ENCODE measurements at regions not wholly inside any gene's neighbourhood (a gene's known extent, or its start where the extent isn't known, plus 50 kb on each side); places are given as distances from the start of the nearest gene placed in this dataset.

DNA sequence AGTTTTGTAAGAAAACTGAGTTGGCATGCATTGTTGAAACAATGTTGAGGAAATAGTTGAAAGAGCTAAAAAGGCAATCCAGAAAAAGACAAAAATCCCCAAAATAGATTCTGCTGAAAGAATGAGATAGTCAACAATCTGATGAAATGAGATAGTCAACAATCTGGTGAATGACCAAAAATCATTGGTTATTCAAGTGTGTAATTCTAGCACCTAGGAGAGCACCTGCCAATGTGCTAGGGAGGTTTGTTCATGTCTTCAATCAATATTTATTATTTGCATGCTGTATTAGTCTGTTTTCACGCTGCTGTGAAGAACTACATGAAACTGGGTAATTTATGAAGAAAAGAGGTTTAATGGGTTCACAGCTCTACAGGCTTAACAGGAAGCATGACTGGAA is 307.1 kb upstream of the HSF2 start:
- H3K36me3 ChIP-seq (ENCODE audit: control insufficient read depth, insufficient read depth, low read length), result no peaks in the 10 kb centered on the region
- peaks cover 3% of the 10 kb centered on the region for H3K4me1 ChIP-seq (ENCODE audit: control insufficient read depth, insufficient read depth, low read length)
- 96 to 97% methylated on average over 1 of the region's 1 CpG for WGBS, 2 experiments
- no peaks in the 10 kb centered on the region for H3K27me3 ChIP-seq (ENCODE audit: control insufficient read depth, insufficient read depth, low read length, poor library complexity, severe bottlenecking)
- H3K27ac ChIP-seq (ENCODE audit: insufficient read depth, low read depth, low read length, poor library complexity, severe bottlenecking), result no peak overlapping the region
- no peak overlapping the region for H3K4me3 ChIP-seq (ENCODE audit: insufficient read depth, low read depth, low read length)
- no peaks in the 10 kb centered on the region for H3K9me3 ChIP-seq (ENCODE audit: control insufficient read depth, low read length)

DNA sequence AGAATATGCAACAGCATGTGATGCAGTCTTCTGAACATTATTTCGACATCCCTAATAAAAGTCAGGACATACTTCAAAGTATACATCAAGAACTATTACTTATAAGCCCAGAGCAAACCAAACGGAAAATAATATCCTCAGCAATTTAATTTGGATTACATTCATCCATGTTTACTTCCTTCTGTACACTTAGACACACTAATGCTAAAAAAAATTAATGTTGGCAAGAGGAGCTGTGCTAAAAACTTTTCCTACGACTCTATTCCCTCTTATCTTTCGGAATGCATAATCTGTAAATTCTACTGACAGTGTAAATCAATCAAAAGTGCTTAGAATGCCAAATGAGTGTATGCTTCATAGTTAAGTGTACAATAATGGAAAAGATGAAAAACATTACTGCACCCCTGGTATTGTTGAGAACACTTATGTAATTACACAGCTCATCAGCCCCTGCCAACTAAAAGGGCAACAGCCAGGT is 301.2 kb upstream of the HSF2 start:
- WGBS, 2 experiments, result 93 to 96% methylated on average over 4 of the region's 4 CpGs
- Histone ChIP-seq H3K9me3 (ENCODE audit: control insufficient read depth, low read length) (no peaks in the 10 kb centered on the region), H3K27me3 (ENCODE audit: control insufficient read depth, insufficient read depth, low read length, poor library complexity, severe bottlenecking) (no peaks in the 10 kb centered on the region), H3K27ac (ENCODE audit: insufficient read depth, low read depth, low read length, poor library complexity, severe bottlenecking) (no peak overlapping the region), H3K4me1 (ENCODE audit: control insufficient read depth, insufficient read depth, low read length) (peaks cover 3% of the 10 kb centered on the region), H3K4me3 (ENCODE audit: insufficient read depth, low read depth, low read length) (no peak overlapping the region), H3K36me3 (ENCODE audit: control insufficient read depth, insufficient read depth, low read length) (no peaks in the 10 kb centered on the region)

DNA sequence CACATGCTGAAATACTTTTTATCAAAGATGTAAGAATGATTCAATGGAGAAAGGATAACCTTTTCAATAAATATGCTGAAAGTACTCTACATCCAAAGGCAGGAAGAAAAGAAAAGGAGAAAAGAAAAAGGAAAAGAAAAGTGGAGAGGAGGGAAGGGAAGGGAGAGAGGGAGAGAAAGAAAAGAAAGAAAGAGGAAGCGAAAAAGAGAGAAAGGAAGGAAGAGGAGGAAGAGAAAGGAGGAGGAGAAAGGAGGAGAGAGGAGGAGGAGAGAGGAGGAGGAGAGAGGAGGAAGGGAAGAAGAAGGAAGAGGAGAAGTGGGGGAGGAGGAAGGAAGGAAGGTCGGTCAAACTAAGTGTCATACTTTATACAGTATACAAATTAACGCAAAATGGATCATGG is 297.4 kb upstream of the HSF2 start:
- Histone ChIP-seq H3K4me1 (ENCODE audit: control insufficient read depth, insufficient read depth, low read length) (no peaks in the 10 kb centered on the region), H3K4me3 (ENCODE audit: insufficient read depth, low read depth, low read length) (no peak overlapping the region), H3K9me3 (ENCODE audit: control insufficient read depth, low read length) (no peaks in the 10 kb centered on the region), H3K27me3 (ENCODE audit: control insufficient read depth, insufficient read depth, low read length, poor library complexity, severe bottlenecking) (no peaks in the 10 kb centered on the region), H3K36me3 (ENCODE audit: control insufficient read depth, insufficient read depth, low read length) (no peaks in the 10 kb centered on the region), H3K27ac (ENCODE audit: insufficient read depth, low read depth, low read length, poor library complexity, severe bottlenecking) (no peak overlapping the region)
- WGBS, 2 experiments, result 91 to 95% methylated on average over 1 of the region's 3 CpGs

- Histone ChIP-seq H3K27ac (ENCODE audit: insufficient read depth, low read depth, low read length, poor library complexity, severe bottlenecking) (no peak overlapping the region), H3K4me1 (ENCODE audit: control insufficient read depth, insufficient read depth, low read length) (no peaks in the 10 kb centered on the region), H3K27me3 (ENCODE audit: control insufficient read depth, insufficient read depth, low read length, poor library complexity, severe bottlenecking) (no peaks in the 10 kb centered on the region), H3K9me3 (ENCODE audit: control insufficient read depth, low read length) (no peaks in the 10 kb centered on the region), H3K4me3 (ENCODE audit: insufficient read depth, low read depth, low read length) (no peak overlapping the region), H3K36me3 (ENCODE audit: control insufficient read depth, insufficient read depth, low read length) (no peaks in the 10 kb centered on the region)
- WGBS, 2 experiments, result 85 to 95% methylated on average over 3 of the region's 3 CpGs
These were observed 292.1 kb upstream of the HSF2 start for GRCh38 chr6:122107256-122107852.

DNA sequence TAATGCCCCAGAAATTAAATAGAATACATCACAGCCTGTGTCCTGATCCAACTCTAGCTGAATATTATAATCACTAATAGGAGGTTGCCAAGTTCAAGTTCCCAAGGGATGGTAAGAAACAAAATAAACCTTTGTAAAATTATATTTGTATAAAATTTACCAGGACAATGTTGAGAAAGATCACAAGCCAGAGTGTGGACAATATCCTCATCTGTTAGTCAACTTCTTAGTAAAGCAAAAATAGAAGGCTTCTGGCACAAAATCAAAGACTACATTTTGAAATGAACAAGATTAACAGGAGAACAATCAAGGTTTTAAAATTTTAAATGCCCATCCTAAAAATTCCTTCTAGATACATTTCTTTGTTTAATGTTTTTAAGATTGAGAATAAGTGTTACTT is 290.4 kb upstream of the HSF2 start:
- Histone ChIP-seq H3K27ac (ENCODE audit: insufficient read depth, low read depth, low read length, poor library complexity, severe bottlenecking) (no peak overlapping the region), H3K27me3 (ENCODE audit: control insufficient read depth, insufficient read depth, low read length, poor library complexity, severe bottlenecking) (no peaks in the 10 kb centered on the region), H3K4me3 (ENCODE audit: insufficient read depth, low read depth, low read length) (no peak overlapping the region), H3K36me3 (ENCODE audit: control insufficient read depth, insufficient read depth, low read length) (no peaks in the 10 kb centered on the region), H3K4me1 (ENCODE audit: control insufficient read depth, insufficient read depth, low read length) (no peaks in the 10 kb centered on the region), H3K9me3 (ENCODE audit: control insufficient read depth, low read length) (no peaks in the 10 kb centered on the region)

DNA sequence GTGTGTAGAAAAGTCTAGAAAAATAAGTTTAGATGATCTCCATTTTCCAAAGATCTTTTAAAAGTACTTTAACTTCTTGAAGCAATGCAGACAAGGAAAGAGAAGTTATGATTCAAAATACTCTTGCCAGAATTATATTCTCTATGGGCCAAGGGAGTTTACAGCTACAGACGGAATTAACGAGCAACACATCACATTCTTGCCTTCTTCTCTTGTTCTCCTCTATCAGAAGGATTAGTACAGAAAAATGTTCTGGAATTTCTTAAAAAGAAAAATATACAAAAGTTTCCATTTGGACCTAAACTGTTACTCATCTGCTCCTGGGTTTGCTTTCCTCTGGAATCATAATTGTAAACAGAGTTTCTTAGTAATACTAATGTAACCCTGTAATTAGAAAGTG is 284.7 kb upstream of the HSF2 start:
- Histone ChIP-seq H3K4me1 (ENCODE audit: control insufficient read depth, insufficient read depth, low read length) (no peaks in the 10 kb centered on the region), H3K4me3 (ENCODE audit: insufficient read depth, low read depth, low read length) (no peak overlapping the region), H3K9me3 (ENCODE audit: control insufficient read depth, low read length) (no peaks in the 10 kb centered on the region), H3K27me3 (ENCODE audit: control insufficient read depth, insufficient read depth, low read length, poor library complexity, severe bottlenecking) (no peaks in the 10 kb centered on the region), H3K36me3 (ENCODE audit: control insufficient read depth, insufficient read depth, low read length) (no peaks in the 10 kb centered on the region), H3K27ac (ENCODE audit: insufficient read depth, low read depth, low read length, poor library complexity, severe bottlenecking) (no peak overlapping the region)
- WGBS, 2 experiments, result 100% methylated on average over 2 of the region's 2 CpGs; no CpG with 5 or more reads in 1 of the 2 experiments

- Histone ChIP-seq H3K36me3 (ENCODE audit: control insufficient read depth, insufficient read depth, low read length) (no peaks in the 10 kb centered on the region), H3K4me3 (ENCODE audit: insufficient read depth, low read depth, low read length) (no peak overlapping the region), H3K27me3 (ENCODE audit: control insufficient read depth, insufficient read depth, low read length, poor library complexity, severe bottlenecking) (no peaks in the 10 kb centered on the region), H3K9me3 (ENCODE audit: control insufficient read depth, low read length) (no peaks in the 10 kb centered on the region), H3K27ac (ENCODE audit: insufficient read depth, low read depth, low read length, poor library complexity, severe bottlenecking) (no peak overlapping the region), H3K4me1 (ENCODE audit: control insufficient read depth, insufficient read depth, low read length) (no peaks in the 10 kb centered on the region)
- WGBS, 2 experiments, result 91 to 97% methylated on average over 4 of the region's 5 CpGs
These were observed 283.2 kb upstream of the HSF2 start for GRCh38 chr6:122116119-122116834.

- H3K36me3 ChIP-seq (ENCODE audit: control insufficient read depth, insufficient read depth, low read length), result no peaks in the 10 kb centered on the region
- 85 to 91% methylated on average over 2 of the region's 2 CpGs for WGBS, 2 experiments
- H3K4me1 ChIP-seq (ENCODE audit: control insufficient read depth, insufficient read depth, low read length), result no peaks in the 10 kb centered on the region
- H3K9me3 ChIP-seq (ENCODE audit: control insufficient read depth, low read length), result no peaks in the 10 kb centered on the region
- no peaks in the 10 kb centered on the region for H3K27me3 ChIP-seq (ENCODE audit: control insufficient read depth, insufficient read depth, low read length, poor library complexity, severe bottlenecking)
- no peak overlapping the region for H3K27ac ChIP-seq (ENCODE audit: insufficient read depth, low read depth, low read length, poor library complexity, severe bottlenecking)
- no peak overlapping the region for H3K4me3 ChIP-seq (ENCODE audit: insufficient read depth, low read depth, low read length)
These were observed 282.4 kb upstream of the HSF2 start for GRCh38 chr6:122116835-122117627.

- H3K4me3 ChIP-seq (ENCODE audit: insufficient read depth, low read depth, low read length), result no peak overlapping the region
- H3K27ac ChIP-seq (ENCODE audit: insufficient read depth, low read depth, low read length, poor library complexity, severe bottlenecking), result no peak overlapping the region
- no peaks in the 10 kb centered on the region for H3K9me3 ChIP-seq (ENCODE audit: control insufficient read depth, low read length)
- no peaks in the 10 kb centered on the region for H3K4me1 ChIP-seq (ENCODE audit: control insufficient read depth, insufficient read depth, low read length)
- WGBS, 2 experiments, result no CpG with 5 or more reads among the region's 1 CpG
- no peaks in the 10 kb centered on the region for H3K27me3 ChIP-seq (ENCODE audit: control insufficient read depth, insufficient read depth, low read length, poor library complexity, severe bottlenecking)
- no peaks in the 10 kb centered on the region for H3K36me3 ChIP-seq (ENCODE audit: control insufficient read depth, insufficient read depth, low read length)
These were observed 280.4 kb upstream of the HSF2 start for GRCh38 chr6:122118945-122119506.

DNA sequence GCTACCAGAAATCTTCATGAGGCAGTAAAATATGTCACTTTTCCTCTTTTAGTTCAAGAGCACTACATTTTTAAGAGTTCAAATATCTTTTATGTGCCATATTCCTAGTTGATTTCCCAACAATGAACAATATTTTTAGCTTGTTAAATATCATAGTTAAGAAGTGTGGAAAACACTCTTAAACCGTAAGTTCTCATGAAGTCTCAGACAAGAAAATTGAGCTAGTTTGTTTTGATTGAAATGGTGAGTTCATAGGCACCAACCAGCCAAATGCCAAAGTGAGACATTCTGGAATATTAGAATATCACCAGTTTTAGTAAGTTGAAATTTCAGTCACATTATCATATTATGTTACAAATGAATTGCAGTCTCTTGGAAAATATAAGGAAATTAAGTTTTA is 277.2 kb upstream of the HSF2 start:
- Histone ChIP-seq H3K27ac (ENCODE audit: insufficient read depth, low read depth, low read length, poor library complexity, severe bottlenecking) (no peak overlapping the region), H3K4me3 (ENCODE audit: insufficient read depth, low read depth, low read length) (no peak overlapping the region), H3K4me1 (ENCODE audit: control insufficient read depth, insufficient read depth, low read length) (no peaks in the 10 kb centered on the region), H3K9me3 (ENCODE audit: control insufficient read depth, low read length) (no peaks in the 10 kb centered on the region), H3K27me3 (ENCODE audit: control insufficient read depth, insufficient read depth, low read length, poor library complexity, severe bottlenecking) (no peaks in the 10 kb centered on the region), H3K36me3 (ENCODE audit: control insufficient read depth, insufficient read depth, low read length) (no peaks in the 10 kb centered on the region)
- WGBS, 2 experiments, result 100% methylated on average over 1 of the region's 1 CpG
